ENCODE measurements at regions not wholly inside any gene's neighbourhood (a gene's known extent, or its start where the extent isn't known, plus 50 kb on each side); places are given as distances from the start of the nearest gene placed in this dataset.

DNA sequence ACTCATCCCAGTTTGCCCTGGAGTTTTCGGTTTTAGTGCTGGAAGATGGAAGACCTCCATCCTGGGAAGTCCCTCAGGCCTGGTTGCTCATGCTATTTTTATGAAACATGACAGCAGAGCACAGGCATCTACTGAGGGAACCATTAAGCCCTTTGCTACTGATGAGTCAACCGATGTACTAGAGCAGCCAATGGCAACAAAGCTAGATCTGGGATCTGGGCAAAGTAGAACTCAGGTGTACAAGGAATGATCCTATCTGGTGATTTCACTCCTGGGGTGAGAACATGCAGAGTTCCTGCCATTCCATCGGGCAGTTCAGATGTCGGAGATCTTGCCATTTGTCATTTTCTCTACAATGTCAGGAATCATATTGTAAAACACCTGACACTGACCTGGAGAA is 166.2 kb upstream of the NSMCE3 start:
- H3K4me3 ChIP-seq (ENCODE audit: low read depth, low read length) = no peak overlapping the region
- no peak for DNase-seq (ENCODE audit: low read depth)

- H3K4me3 ChIP-seq (ENCODE audit: low read depth, low read length) = no peak overlapping the region
- DNase-seq (ENCODE audit: low read depth) = no peak
Observed at GRCh38 chr15:29434280-29434679, 164.7 kb upstream of the NSMCE3 start.

GRCh38 chr15:29433507-29434248 is 164.1 kb upstream of the NSMCE3 start:
- no peak for DNase-seq (ENCODE audit: low read depth)
- H3K4me3 ChIP-seq (ENCODE audit: low read depth, low read length) = no peak overlapping the region

DNA sequence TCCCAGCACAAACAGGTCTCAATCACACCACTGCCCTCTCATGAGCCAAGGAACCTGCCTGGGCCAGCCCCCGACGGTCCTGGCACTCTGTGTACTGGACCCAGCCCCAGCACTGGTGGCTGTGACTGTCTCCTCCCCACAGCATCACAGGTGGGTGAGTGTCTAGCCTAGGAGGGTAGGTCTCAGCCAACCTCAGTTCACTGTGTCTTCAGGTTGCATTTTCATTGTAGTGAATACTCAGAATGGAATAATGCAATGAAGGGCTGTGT is 163.4 kb upstream of the NSMCE3 start:
- DNase-seq (ENCODE audit: low read depth) = no peak
- H3K4me3 ChIP-seq (ENCODE audit: low read depth, low read length) = no peak overlapping the region

DNA sequence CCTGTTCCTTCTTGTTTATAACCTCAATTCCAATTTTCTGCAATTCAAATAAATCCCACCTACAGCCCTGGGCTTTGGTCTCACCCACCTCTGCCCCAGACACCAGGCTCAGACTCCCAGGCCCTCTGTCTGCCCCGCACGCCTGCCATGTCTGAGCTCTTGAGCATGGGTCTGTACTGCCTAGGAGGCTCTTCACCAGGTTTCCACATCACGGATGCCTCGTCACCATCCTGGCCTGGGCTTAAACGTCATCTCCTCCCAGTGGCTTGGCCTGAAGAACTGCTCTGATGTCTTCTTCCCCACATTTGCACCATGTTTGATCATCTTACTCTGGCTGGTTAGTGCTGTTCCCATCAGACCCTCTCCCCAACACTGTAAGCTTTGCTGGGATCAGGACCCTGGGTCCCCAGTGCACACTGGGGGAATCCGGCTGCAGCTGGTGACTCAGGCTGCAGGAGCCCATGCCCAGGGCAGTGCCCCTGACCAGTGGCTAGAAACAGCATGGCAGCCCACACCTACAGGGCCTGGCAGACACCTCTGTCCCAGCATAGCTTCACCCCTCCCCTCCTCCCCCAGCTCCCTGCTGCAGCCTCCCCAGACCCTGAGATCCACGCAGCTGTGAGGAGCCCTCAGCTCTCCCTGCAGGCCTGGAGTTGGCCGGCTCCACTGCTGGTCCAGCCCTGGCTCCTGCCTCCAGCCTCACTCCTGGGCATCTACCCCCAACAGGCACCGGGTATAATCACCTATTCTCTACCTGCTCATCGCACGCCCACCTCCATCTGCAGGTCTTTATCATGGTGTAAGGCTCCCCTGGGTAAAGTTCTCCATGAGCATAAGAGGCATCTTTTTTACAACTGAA is 162.8 kb upstream of the NSMCE3 start:
- no peak overlapping the region for H3K4me3 ChIP-seq (ENCODE audit: low read depth, low read length)
- no peak for DNase-seq (ENCODE audit: low read depth)

DNA sequence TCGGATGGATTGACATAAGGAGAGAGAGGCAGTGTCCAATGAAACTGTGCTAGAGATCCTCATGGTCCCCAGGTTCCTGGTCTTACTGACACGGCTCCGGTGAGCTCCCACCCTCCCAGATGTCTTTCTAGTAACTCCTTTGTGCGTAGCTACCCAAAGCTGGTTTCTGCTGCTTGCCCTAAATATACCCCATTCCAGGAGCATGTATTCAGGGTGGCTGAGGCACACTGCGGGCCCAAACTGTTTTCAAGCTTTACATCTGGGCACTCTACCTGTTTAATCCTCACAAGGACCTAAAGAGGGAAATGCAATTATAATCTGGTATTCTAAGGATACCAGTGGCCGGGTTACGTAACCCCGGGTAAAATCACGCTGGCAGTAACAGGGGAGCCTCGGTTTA is 161.2 kb upstream of the NSMCE3 start:
- H3K4me3 ChIP-seq (ENCODE audit: low read depth, low read length) = no peak overlapping the region
- no peak for DNase-seq (ENCODE audit: low read depth)

- no peak overlapping the region for H3K4me3 ChIP-seq (ENCODE audit: low read depth, low read length)
- no peak for DNase-seq (ENCODE audit: low read depth)
Observed at GRCh38 chr15:29430124-29430523, 160.5 kb upstream of the NSMCE3 start.

DNA sequence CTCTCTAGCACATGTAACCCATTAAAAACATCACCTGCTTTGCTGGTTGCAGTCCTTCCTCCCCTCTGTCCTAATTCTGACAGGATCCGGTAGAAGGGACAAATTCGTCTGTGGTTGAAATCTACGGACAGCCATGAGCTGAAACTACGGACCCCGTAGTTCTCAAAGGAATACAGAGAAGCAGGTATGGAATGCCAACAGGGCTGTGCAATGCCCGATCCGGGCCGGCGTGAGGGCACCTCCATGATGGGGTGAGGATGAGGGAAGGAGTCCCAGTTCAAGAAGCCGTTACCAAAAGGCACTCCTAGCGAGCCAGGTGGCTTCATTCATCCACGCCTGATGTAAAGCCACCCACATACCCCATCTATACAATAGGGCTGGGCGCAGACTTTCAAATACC is 160.0 kb upstream of the NSMCE3 start:
- DNase-seq (ENCODE audit: low read depth) = no peak
- no peak overlapping the region for H3K4me3 ChIP-seq (ENCODE audit: low read depth, low read length)

GRCh38 chr15:29428925-29429573 is 159.4 kb upstream of the NSMCE3 start:
- DNase-seq (ENCODE audit: low read depth) = no peak
- no peak overlapping the region for H3K4me3 ChIP-seq (ENCODE audit: low read depth, low read length)

DNA sequence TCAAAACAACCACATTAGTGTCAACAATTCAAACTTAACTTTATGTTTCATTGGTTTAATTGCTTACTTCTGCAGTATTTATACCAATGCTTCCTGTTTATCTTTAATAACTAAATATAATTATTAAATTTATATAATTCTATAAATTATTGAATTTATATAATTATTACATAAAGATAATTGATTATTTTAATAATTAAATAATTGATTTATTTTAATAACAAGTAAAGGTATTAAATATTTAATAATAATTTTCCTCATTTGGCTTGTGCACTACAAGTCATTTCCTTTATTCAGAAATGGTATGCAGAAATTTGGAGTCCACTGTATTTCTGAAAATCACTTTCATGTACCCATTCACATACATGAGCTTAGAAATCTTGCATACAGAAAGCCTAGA is 156.2 kb upstream of the NSMCE3 start:
- no peak for DNase-seq (ENCODE audit: low read depth)
- H3K4me3 ChIP-seq (ENCODE audit: low read depth, low read length) = no peak overlapping the region

DNA sequence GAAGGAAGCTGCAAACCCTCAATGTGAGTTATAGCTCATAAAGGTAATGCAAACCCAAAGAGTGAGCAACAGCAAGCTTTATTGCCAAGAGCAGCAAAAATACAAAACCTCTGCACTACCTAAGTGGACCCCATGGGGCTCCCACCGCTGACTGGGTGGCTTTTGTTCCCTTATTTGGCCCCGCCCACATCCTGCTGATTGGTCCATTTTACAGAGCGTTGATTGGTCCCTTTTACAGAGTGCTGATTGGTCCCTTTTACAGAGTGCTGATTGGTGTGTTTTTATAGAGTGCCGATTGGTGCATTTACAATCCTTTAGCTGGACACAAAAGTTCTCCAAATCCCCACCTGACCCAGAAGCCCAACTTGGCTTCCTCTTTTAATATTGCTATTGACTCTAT is 154.5 kb upstream of the NSMCE3 start:
- DNase-seq (ENCODE audit: low read depth) = no peak
- no peak overlapping the region for H3K4me3 ChIP-seq (ENCODE audit: low read depth, low read length)

DNA sequence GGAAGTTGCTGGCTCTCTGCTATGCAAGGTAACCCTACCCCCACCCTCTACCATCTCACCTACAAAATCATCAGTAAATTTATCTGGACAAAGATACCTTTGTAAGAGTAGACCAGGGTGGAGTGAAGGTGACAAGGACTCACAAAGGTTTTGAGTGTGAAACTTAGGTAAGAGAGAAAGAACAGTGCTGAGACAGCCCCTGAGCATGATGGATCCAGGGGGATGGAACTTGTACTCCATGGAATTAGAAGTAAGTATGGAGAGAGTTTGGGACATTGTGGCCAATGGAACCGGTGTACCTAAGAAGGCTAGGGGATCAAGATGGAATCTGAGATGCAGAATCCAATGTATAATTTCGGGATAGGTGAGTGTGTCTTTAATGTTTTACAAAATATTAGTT is 153.0 kb upstream of the NSMCE3 start:
- no peak overlapping the region for H3K4me3 ChIP-seq (ENCODE audit: low read depth, low read length)
- DNase-seq (ENCODE audit: low read depth) = no peak

DNA sequence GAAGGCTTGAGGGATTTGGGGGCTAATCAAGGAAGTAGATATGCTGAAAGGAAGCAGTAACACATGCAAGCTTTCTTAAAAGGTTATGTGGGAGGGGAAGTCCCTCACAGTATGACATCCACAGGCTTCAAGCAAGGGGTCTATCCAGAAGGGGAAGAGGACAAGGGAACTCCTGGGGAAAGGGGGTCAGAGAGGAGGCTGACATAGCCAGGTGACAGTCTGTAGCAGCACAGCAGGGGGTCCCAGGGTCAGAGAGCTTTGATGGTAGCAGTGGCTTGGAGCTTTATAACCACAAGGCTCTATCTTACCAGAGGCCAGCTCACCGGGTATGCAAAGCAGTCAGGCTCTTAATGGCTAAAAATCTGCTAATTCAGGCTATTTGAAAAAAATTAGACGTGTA is 150.6 kb upstream of the NSMCE3 start:
- no peak overlapping the region for H3K4me3 ChIP-seq (ENCODE audit: low read depth, low read length)
- no peak for DNase-seq (ENCODE audit: low read depth)

- DNase-seq (ENCODE audit: low read depth) = no peak
- no peak overlapping the region for H3K4me3 ChIP-seq (ENCODE audit: low read depth, low read length)
Observed at GRCh38 chr15:29418931-29419330, 149.3 kb upstream of the NSMCE3 start.

DNA sequence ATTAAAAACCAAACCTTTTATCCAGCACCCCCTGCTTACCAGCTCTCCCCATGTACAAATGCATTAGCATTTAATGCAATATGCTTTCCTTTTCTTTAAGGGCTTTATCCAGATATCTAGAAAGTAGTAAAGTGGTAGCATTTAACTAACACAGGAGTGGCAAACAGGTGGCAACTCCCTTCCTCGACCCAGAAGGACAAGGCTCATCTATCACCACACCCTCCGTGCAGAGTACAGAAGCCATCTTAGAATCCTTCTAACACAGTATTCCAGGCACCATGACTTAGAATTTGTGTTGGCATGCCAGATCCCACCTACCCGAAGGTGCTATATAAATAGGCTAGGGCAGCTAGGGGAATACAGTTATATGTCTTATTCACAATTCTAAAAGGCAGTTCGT is 148.6 kb upstream of the NSMCE3 start:
- DNase-seq (ENCODE audit: low read depth) = no peak
- no peak overlapping the region for H3K4me3 ChIP-seq (ENCODE audit: low read depth, low read length)

GRCh38 chr15:29411299-29411698 is 141.7 kb upstream of the NSMCE3 start:
- DNase-seq (ENCODE audit: low read depth) = no peak
- no peak overlapping the region for H3K4me3 ChIP-seq (ENCODE audit: low read depth, low read length)

GRCh38 chr15:29410338-29410737 is 140.7 kb upstream of the NSMCE3 start:
- DNase-seq (ENCODE audit: low read depth) = no peak
- H3K4me3 ChIP-seq (ENCODE audit: low read depth, low read length) = no peak overlapping the region

DNA sequence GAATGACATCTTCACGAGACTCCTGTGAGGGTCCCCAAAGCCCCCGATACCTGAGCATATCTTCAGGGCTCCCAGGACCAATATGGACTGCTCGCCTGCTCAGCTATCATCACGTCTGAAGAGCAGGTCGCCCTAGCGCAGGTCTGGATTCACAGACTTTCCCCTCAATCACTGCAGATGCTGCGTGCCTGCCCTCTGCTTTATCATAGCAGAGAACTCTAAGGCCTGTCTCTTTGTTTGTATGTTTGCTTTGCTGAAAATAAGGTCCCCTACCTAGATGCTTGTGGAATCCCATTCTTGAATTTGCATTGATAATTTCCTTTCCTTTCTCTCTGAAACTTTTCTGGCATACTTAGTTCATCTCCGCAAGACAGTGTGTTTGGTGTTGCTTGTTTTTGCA is 140.3 kb upstream of the NSMCE3 start:
- no peak for DNase-seq (ENCODE audit: low read depth)
- no peak overlapping the region for H3K4me3 ChIP-seq (ENCODE audit: low read depth, low read length)

DNA sequence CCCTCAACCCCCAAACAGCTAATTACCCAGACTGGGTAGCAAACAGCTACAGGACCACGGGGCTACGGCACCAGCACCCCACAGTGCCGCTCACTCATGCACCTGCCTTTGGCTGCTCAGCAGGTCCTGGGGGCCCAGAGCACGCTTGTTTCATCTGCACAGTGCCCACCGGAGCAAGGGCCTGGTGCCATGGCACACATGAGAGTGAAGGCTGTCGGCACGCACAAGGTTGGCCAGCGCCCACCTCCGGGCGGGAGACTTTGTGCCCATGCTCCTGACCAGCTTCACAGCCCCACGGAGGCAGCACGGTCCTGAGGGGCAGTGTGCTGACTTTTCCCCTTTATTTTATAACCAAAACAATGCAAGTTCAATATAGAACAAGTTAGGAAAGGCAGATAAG is 135.9 kb upstream of the NSMCE3 start:
- no peak overlapping the region for H3K4me3 ChIP-seq (ENCODE audit: low read depth, low read length)
- no peak for DNase-seq (ENCODE audit: low read depth)

- no peak for DNase-seq (ENCODE audit: low read depth)
- H3K4me3 ChIP-seq (ENCODE audit: low read depth, low read length) = no peak overlapping the region
Observed at GRCh38 chr15:29403772-29404171, 134.2 kb upstream of the NSMCE3 start.

DNA sequence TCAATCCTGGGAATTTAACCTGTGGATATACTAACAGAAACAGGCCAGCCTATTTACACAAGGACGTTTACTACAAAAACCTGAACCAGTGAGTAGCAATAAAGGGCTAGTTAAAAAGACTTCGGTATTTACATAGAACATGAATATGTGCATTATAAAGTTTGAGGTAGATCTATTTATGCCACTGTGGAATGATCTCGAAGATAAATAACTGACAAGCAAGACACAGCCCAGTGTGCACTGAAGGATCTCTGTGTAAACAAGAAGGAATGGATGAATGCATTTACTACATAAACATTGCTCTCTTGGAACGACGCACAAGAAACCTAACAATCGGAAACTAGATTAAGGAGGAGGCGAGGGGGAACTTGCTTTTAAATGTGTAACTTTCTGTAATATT is 132.0 kb upstream of the NSMCE3 start:
- no peak for DNase-seq (ENCODE audit: low read depth)

More for the DNA sequence above, 132.0 kb upstream of the NSMCE3 start:
- no peak overlapping the region for H3K4me3 ChIP-seq (ENCODE audit: low read depth, low read length)

All from skeletal muscle cell (primary cell).